ENCODE measurements at regions not wholly inside any gene's neighbourhood (a gene's known extent, or its start where the extent isn't known, plus 50 kb on each side); places are given as distances from the start of the nearest gene placed in this dataset.

- Histone ChIP-seq H3K4me1 (ENCODE audit: control insufficient read depth in 1 of 2, insufficient read depth in 1 of 2, low read depth in 1 of 2, low read length in 1 of 2) (no peaks in the 10 kb centered on the region), H3K36me3 (no peaks in the 10 kb centered on the region), H3K27me3 (no peaks in the 10 kb centered on the region), H3K4me3 (ENCODE audit: low read depth in 1 of 2, low read length in 1 of 2) (no peak overlapping the region), H3K27ac (no peak overlapping the region), H3K9me3 (no peaks in the 10 kb centered on the region)
- no peak for TF ChIP-seq CTCF (IDR thresholded peaks at IDR 0.05)
These were observed 252.4 kb upstream of the CPNE8 start for GRCh38 chr12:39157696-39158342.

GRCh38 chr12:39145175-39145999 is 240.0 kb upstream of the CPNE8 start:
- H3K4me3 ChIP-seq (ENCODE audit: low read depth in 1 of 2, low read length in 1 of 2), result no peak overlapping the region

GRCh38 chr12:39144613-39145061 is 239.2 kb upstream of the CPNE8 start:
- Histone ChIP-seq H3K4me3 (ENCODE audit: low read depth in 1 of 2, low read length in 1 of 2) (no peak overlapping the region), H3K4me1 (ENCODE audit: control insufficient read depth in 1 of 2, insufficient read depth in 1 of 2, low read depth in 1 of 2, low read length in 1 of 2) (no peaks in the 10 kb centered on the region), H3K36me3 (no peaks in the 10 kb centered on the region), H3K27me3 (peaks cover 59% of the 10 kb centered on the region), H3K27ac (no peak overlapping the region), H3K9me3 (no peaks in the 10 kb centered on the region)
- no peak for TF ChIP-seq CTCF (IDR thresholded peaks at IDR 0.05)

More at GRCh38 chr12:39145175-39145999, 240.0 kb upstream of the CPNE8 start:
- no peak for TF ChIP-seq CTCF (IDR thresholded peaks at IDR 0.05)
- Histone ChIP-seq H3K27ac (no peak overlapping the region), H3K4me1 (ENCODE audit: control insufficient read depth in 1 of 2, insufficient read depth in 1 of 2, low read depth in 1 of 2, low read length in 1 of 2) (no peaks in the 10 kb centered on the region), H3K27me3 (peaks cover 59% of the 10 kb centered on the region), H3K36me3 (no peaks in the 10 kb centered on the region), H3K9me3 (no peaks in the 10 kb centered on the region)

GRCh38 chr12:39138268-39138667 is 232.9 kb upstream of the CPNE8 start:
- no peaks in the 10 kb centered on the region for H3K36me3 ChIP-seq
- no peak overlapping the region for H3K4me3 ChIP-seq (ENCODE audit: low read depth in 1 of 2, low read length in 1 of 2)
- H3K4me1 ChIP-seq (ENCODE audit: control insufficient read depth in 1 of 2, insufficient read depth in 1 of 2, low read depth in 1 of 2, low read length in 1 of 2), result no peaks in the 10 kb centered on the region
- peaks cover 17% of the 10 kb centered on the region for H3K27me3 ChIP-seq
- no peak for TF ChIP-seq CTCF (IDR thresholded peaks at IDR 0.05)
- H3K9me3 ChIP-seq, result no peaks in the 10 kb centered on the region
- H3K27ac ChIP-seq, result no peak overlapping the region

GRCh38 chr12:39127401-39127800 is 222.0 kb upstream of the CPNE8 start:
- Histone ChIP-seq H3K4me1 (ENCODE audit: control insufficient read depth in 1 of 2, insufficient read depth in 1 of 2, low read depth in 1 of 2, low read length in 1 of 2) (no peaks in the 10 kb centered on the region), H3K27ac (no peak overlapping the region), H3K4me3 (ENCODE audit: low read depth in 1 of 2, low read length in 1 of 2) (no peak overlapping the region), H3K27me3 (no peaks in the 10 kb centered on the region), H3K9me3 (no peaks in the 10 kb centered on the region), H3K36me3 (no peaks in the 10 kb centered on the region)
- TF ChIP-seq CTCF (IDR thresholded peaks at IDR 0.05), result no peak
